SU-DHL-6 (cell line): ENCODE measurements at regions not wholly inside any gene's neighbourhood (a gene's known extent, or its start where the extent isn't known, plus 50 kb on each side); places are given as distances from the start of the nearest gene placed in this dataset.

ENCODE experiments used
- CTCF ChIP-seq: fragments of 200-600 bp; sonication (generic); IDR thresholded peaks from one replicate; pipeline ENCODE4 v1.5.1; 2017; ENCODE audit warnings: antibody characterized with exemption, mild to moderate bottlenecking, low read length, moderate library complexity; ENCODE audit not compliant: insufficient read depth, poor library complexity, severe bottlenecking
- EZH2phosphoT487 ChIP-seq: fragments of 200-600 bp; sonication (generic), shearing (Covaris generic); conservative IDR thresholded peaks from 2 replicates; pipeline ENCODE4 v1.6.1; 2018; ENCODE audit warnings: mild to moderate bottlenecking, antibody characterized with exemption, low read length, moderate library complexity, mixed read lengths

GRCh38 chr10:21388589-21388988 lies 136.9 kb downstream of the SKIDA1 start:
- no peak for TF ChIP-seq CTCF
- no peak for TF ChIP-seq EZH2phosphoT487
